Upper lobe of left lung (tissue), 4 donors: ENCODE measurements at regions not wholly inside any gene's neighbourhood (a gene's known extent, or its start where the extent isn't known, plus 50 kb on each side); places are given as distances from the start of the nearest gene placed in this dataset.

ENCODE experiments used
- CTCF ChIP-seq, 6 experiments: fragments of 450-650 bp in 4 of 6; fragments of 200-600 bp in 2 of 6; sonication (generic) in 2 of 6; IDR thresholded peaks; one replicate each; pipeline ENCODE4 v1.5.1; 2016 to 2019; ENCODE audit warnings: antibody characterized with exemption in 6 of 6
- POLR2A ChIP-seq, 4 donors: fragments of 450-650 bp; IDR thresholded peaks; one replicate each; pipeline ENCODE4 v1.5.1; 2016 to 2017; ENCODE audit warnings: antibody characterized with exemption in 4 of 4, mild to moderate bottlenecking in 2 of 4
- POLR2AphosphoS5 ChIP-seq, 2 donors: sonication (generic); formaldehyde crosslinking; IDR thresholded peaks; one replicate each; pipeline ENCODE4 v1.5.1; 2017; ENCODE audit warnings: antibody characterized with exemption in 2 of 2

DNA sequence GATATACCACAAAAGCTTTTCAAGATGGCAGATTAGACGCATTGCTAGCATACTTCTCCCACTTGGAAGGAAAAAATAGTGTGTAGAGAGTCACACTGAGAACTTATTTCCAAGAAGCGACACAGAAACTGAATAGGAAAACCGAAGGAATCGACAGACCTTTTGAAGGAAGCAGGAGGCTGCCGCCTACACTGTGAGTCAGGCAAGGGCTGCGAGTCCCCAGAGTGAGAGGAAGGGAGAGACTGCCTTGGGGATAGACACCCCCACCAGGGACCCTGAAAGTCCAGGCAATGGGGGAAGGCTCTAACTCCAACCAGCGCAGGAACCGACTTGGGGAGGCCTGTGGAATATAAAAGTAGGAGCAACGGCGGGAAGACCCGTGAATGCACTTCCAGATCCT lies 53.7 kb upstream of the SIRPG start:
- TF ChIP-seq CTCF (IDR thresholded peaks at IDR 0.05) (no peak), POLR2A (IDR thresholded peaks at IDR 0.05) (no peak), POLR2AphosphoS5 (IDR thresholded peaks at IDR 0.05) (no peak)
